ENCODE measurements at regions not wholly inside any gene's neighbourhood (a gene's known extent, or its start where the extent isn't known, plus 50 kb on each side); places are given as distances from the start of the nearest gene placed in this dataset.

DNA sequence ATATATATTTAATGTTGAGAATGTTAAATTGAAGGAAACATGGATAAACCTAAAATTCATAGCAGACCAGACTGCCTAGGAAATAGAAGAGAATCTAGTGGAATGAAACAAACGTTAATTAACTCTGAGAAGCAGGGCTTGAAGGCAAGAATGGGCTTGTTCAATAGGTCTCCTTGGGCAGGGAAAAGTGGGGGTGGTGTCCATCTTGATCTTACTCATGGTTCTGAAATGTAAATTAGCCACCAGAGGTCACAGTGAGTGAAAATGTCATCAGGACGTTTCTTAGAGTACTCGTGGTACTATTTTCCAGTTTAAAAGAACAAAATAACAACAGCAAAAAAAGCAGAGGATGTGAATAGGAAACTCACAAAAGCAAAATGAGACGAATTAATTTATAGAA, 66.8 kb upstream of the BTBD3 start:
- Histone ChIP-seq H3K9me3 (ENCODE audit: low read length) (no peaks in the 10 kb centered on the region), H2AFZ (ENCODE audit: low read depth, low read length) (no peak overlapping the region), H3K4me3 (ENCODE audit: low read length) (no peak overlapping the region), H3F3A (ENCODE audit: insufficient read depth, low read length, poor library complexity, severe bottlenecking) (no peaks in the 10 kb centered on the region), H3K9ac (ENCODE audit: low read length) (no peak overlapping the region), H3K4me2 (ENCODE audit: low read length) (no peak overlapping the region), H4K20me1 (ENCODE audit: insufficient read depth) (no peaks in the 10 kb centered on the region), H3K27ac (ENCODE audit: low read length) (no peak overlapping the region), H3K36me3 (ENCODE audit: insufficient read depth, low read length) (no peaks in the 10 kb centered on the region), H3K79me2 (replicated peaks; ENCODE audit: insufficient read depth, low read length) (no peaks in the 10 kb centered on the region), H3K9me2 (ENCODE audit: insufficient read depth, low read length) (no peaks in the 10 kb centered on the region), H3K27me3 (ENCODE audit: insufficient read depth, low read depth, low read length) (no peaks in the 10 kb centered on the region)
- TF ChIP-seq TAF1 (IDR thresholded peaks at IDR 0.05; ENCODE audit: low read depth) (no peak), SMC3 (conservative IDR thresholded peaks at IDR 0.05; ENCODE audit: poor library complexity) (no peak), EP300 (conservative IDR thresholded peaks at IDR 0.05; ENCODE audit: poor library complexity, severe bottlenecking) (no peak), RAD21 (conservative IDR thresholded peaks at IDR 0.05) (no peak), POLR2AphosphoS5 (IDR thresholded peaks at IDR 0.05) (no peak), MXI1 (conservative IDR thresholded peaks at IDR 0.05; ENCODE audit: poor library complexity, severe bottlenecking) (no peak), EZH2 (IDR thresholded peaks at IDR 0.05; ENCODE audit: borderline replicate concordance, insufficient read depth, low read length, poor library complexity, severe bottlenecking) (no peak)
- TF ChIP-seq, protein P1, sequence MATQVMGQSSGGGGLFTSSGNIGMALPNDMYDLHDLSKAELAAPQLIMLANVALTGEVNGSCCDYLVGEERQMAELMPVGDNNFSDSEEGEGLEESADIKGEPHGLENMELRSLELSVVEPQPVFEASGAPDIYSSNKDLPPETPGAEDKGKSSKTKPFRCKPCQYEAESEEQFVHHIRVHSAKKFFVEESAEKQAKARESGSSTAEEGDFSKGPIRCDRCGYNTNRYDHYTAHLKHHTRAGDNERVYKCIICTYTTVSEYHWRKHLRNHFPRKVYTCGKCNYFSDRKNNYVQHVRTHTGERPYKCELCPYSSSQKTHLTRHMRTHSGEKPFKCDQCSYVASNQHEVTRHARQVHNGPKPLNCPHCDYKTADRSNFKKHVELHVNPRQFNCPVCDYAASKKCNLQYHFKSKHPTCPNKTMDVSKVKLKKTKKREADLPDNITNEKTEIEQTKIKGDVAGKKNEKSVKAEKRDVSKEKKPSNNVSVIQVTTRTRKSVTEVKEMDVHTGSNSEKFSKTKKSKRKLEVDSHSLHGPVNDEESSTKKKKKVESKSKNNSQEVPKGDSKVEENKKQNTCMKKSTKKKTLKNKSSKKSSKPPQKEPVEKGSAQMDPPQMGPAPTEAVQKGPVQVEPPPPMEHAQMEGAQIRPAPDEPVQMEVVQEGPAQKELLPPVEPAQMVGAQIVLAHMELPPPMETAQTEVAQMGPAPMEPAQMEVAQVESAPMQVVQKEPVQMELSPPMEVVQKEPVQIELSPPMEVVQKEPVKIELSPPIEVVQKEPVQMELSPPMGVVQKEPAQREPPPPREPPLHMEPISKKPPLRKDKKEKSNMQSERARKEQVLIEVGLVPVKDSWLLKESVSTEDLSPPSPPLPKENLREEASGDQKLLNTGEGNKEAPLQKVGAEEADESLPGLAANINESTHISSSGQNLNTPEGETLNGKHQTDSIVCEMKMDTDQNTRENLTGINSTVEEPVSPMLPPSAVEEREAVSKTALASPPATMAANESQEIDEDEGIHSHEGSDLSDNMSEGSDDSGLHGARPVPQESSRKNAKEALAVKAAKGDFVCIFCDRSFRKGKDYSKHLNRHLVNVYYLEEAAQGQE (IDR thresholded peaks at IDR 0.05; ENCODE audit: borderline replicate concordance), result no peak
- TF ChIP-seq, protein P2, sequence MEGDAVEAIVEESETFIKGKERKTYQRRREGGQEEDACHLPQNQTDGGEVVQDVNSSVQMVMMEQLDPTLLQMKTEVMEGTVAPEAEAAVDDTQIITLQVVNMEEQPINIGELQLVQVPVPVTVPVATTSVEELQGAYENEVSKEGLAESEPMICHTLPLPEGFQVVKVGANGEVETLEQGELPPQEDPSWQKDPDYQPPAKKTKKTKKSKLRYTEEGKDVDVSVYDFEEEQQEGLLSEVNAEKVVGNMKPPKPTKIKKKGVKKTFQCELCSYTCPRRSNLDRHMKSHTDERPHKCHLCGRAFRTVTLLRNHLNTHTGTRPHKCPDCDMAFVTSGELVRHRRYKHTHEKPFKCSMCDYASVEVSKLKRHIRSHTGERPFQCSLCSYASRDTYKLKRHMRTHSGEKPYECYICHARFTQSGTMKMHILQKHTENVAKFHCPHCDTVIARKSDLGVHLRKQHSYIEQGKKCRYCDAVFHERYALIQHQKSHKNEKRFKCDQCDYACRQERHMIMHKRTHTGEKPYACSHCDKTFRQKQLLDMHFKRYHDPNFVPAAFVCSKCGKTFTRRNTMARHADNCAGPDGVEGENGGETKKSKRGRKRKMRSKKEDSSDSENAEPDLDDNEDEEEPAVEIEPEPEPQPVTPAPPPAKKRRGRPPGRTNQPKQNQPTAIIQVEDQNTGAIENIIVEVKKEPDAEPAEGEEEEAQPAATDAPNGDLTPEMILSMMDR (IDR thresholded peaks at IDR 0.05; ENCODE audit: poor library complexity, severe bottlenecking), result no peak

DNA sequence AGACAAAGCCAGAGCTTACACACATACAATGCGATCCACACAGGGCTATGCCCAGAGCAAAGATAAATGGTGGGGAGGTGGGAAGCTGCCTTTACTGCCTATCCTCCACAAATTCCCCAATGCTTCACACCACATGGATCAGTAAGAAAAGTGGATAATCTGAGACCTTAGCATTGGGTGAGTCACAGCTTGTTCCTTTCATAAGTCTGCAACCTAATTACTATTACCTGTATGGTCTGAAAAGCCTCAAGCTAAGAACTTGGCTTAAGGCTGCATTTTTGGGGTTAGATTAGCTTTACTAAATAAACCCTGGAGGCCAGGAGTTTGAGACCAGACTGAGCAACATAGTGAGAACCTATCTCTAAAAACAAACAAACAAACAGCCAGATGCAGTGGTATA, 66.0 kb upstream of the BTBD3 start:
- Histone ChIP-seq H3K36me3 (ENCODE audit: insufficient read depth, low read length) (no peaks in the 10 kb centered on the region), H3F3A (ENCODE audit: insufficient read depth, low read length, poor library complexity, severe bottlenecking) (no peaks in the 10 kb centered on the region), H3K9me3 (ENCODE audit: low read length) (no peaks in the 10 kb centered on the region), H3K4me2 (ENCODE audit: low read length) (no peak overlapping the region), H3K79me2 (replicated peaks; ENCODE audit: insufficient read depth, low read length) (no peaks in the 10 kb centered on the region), H3K4me3 (ENCODE audit: low read length) (no peak overlapping the region), H3K9ac (ENCODE audit: low read length) (no peak overlapping the region), H2AFZ (ENCODE audit: low read depth, low read length) (no peak overlapping the region), H3K27me3 (ENCODE audit: insufficient read depth, low read depth, low read length) (no peaks in the 10 kb centered on the region), H4K20me1 (ENCODE audit: insufficient read depth) (no peaks in the 10 kb centered on the region), H3K9me2 (ENCODE audit: insufficient read depth, low read length) (no peaks in the 10 kb centered on the region), H3K27ac (ENCODE audit: low read length) (no peak overlapping the region)
- TF ChIP-seq SMC3 (conservative IDR thresholded peaks at IDR 0.05; ENCODE audit: poor library complexity) (no peak), TAF1 (IDR thresholded peaks at IDR 0.05; ENCODE audit: low read depth) (no peak), EP300 (conservative IDR thresholded peaks at IDR 0.05; ENCODE audit: poor library complexity, severe bottlenecking) (no peak)
- TF ChIP-seq, protein P2 (IDR thresholded peaks at IDR 0.05; ENCODE audit: poor library complexity, severe bottlenecking), result no peak

All from neural cell (in vitro differentiated cells).